GM21526 (cell line): ENCODE measurements at regions not wholly inside any gene's neighbourhood (a gene's known extent, or its start where the extent isn't known, plus 50 kb on each side); places are given as distances from the start of the nearest gene placed in this dataset.
A peak's percentile ranks its signal among the peaks of the same experiment; 100 is the strongest.

Experiments used
- ATAC-seq: cut with Tn5 transposase; IDR thresholded peaks from one replicate; pipeline ENCODE4 v1.9.1; 2021; ENCODE audit warnings: moderate library complexity; ENCODE audit not compliant: unreplicated experiment, low FRiP score

DNA sequence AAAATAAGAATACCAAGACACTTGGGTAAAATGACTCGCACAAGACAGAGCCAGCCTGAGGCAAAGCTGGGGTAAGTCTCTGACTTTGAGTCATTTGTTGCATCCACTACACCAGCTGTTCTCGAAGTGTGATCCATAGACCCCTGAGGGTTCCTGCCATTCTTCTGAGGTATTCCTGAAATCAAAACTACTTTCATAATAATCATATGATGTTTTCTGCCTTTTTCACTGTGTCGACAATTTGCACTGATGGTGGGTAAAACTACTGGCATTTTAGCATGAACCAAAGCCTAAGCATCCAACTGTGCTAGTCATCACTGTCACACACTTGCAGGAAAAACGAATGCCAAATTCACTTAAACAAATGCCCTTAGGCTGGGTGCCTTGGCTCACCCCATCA is 135.5 kb upstream of the FUT8 start:
- ATAC-seq, result no peak

DNA sequence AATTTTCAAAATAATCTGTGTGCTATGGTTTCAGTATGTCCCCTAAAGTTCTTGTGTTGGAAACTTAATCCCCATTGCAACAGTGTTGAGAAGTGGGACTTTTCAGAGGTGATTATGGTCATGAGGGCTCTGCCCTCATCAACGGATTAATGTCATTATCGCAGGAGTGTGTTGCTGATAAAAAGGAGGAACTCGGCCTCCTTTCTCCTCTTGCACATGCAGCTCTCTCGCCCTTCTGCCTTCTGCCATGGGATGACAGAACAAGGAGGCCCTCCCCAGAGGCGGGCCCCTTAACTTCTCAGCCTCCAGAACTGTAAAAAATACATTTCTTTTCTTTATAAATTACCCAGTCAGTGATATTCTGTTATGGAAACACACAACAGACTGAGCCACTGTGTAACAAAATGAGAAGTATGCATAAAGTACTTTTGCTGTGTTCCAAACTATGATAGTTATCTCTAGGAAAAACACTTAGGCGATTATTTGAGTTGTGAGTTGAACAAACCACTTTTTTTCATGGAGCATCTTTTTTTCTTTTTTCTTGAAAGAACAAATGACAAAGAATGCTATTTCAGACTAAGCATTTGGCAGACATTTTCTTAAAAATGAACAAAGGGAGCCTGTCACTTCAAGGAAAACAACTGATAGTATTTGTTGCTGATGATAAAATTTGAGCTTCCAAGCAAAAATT is 134.8 kb upstream of the FUT8 start:
- ATAC-seq, result no peak

DNA sequence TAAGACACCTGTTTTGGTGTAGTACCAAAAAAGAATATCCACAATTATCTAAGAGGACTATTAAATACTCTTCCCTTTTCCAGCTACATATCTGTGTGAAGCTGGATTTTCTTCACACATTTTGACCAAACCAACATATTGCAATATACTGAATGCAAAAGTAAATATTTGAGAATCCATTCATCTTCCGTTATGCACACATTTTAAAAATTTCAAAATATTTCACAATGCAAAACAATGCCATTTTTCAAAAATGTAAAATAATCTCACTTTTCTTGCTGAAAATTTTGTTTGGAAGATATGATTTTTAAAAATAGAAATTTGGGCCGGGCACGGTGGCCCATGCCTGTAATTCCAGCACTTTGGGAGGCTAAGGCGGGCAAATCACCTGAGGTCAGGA is 133.9 kb upstream of the FUT8 start:
- no peak for ATAC-seq

- ATAC-seq, result no peak
Observed at GRCh38 chr14:65279510-65279909, 133.0 kb upstream of the FUT8 start.

DNA sequence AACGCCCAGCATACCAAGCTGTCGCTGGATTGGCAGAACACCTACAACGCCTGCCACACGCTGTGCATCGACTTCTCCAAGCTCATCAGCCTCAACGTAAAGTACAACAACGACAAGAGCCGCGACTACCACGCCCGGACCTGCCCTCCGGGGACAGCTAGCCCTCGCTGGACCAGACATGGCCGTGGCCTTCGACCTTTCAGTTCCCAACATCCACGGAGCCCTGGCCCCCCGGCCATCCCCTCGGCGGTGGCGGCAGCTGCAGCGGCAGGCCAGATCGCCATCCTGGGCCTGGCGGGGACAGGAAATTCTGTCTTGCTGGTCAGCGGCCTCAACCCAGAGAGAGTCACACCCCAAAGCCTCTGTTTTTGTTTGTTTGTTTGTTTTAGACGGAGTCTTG is 132.6 kb upstream of the FUT8 start:
- ATAC-seq, result no peak

DNA sequence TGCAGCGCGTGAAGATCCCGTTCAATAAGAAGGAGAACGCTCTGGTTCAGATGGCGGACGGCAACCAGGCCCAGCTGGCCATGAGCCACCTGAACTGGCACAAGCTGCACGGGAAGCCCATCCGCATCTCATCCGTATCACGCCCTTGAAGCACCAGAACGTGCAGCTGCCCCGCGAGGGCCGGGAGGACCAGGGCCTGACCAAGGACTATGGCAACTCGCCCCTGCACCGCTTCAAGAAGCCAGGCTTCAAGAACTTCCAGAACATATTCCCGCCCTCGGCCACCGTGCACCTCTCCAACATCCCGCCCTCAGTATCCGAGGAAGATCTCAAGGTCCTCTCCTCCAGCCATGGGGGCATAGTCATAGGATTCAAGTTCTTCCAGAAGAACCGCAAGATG is 131.9 kb upstream of the FUT8 start:
- ATAC-seq, result no peak

- ATAC-seq, result no peak
Observed at GRCh38 chr14:65281991-65282895, 130.3 kb upstream of the FUT8 start.

GRCh38 chr14:65282896-65283253 is 129.7 kb upstream of the FUT8 start:
- ATAC-seq, result no peak

GRCh38 chr14:65286443-65286842 is 126.1 kb upstream of the FUT8 start:
- no peak for ATAC-seq

- peak; percentile 55 for ATAC-seq
Observed at GRCh38 chr14:65287264-65288131, 125.0 kb upstream of the FUT8 start.

DNA sequence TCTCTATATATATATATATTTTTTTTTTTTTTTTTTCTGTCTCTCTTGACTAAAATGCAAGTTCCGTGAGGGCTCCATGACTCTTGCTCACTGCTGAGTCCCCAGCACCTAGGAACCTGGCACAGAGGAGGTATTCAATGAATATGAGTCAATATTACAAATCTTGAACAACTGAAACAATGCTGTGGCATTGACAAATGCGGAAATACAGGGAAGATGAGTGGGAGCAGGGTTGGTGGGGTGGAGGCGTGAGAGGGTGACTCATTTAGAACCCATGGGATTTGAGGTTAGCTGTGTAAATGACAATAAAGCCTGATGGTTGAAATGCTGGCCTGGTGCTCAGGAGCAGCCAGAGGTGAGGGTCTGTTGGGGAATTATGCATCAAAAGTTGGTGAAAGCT is 121.7 kb upstream of the FUT8 start:
- no peak for ATAC-seq

GRCh38 chr14:65291531-65291930 is 121.0 kb upstream of the FUT8 start:
- no peak for ATAC-seq

DNA sequence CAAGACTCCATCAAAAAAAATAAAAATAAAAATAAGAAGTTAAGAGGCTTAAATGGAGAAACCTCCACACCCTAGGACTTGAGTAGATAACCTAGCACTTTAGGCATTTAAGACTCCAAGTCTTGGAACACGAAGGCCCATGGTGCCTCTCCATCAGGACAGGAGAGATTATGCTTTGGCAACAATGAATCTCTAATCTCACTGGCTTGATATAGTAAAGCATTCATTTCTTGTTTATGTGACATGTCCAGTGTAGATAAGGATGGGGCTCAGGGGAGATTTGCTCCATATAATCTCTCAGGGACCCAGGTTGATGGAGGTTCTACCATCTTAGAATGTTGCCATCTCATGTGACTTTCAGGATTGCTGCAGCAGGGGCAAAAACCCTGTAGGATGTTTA is 117.7 kb upstream of the FUT8 start:
- no peak for ATAC-seq

DNA sequence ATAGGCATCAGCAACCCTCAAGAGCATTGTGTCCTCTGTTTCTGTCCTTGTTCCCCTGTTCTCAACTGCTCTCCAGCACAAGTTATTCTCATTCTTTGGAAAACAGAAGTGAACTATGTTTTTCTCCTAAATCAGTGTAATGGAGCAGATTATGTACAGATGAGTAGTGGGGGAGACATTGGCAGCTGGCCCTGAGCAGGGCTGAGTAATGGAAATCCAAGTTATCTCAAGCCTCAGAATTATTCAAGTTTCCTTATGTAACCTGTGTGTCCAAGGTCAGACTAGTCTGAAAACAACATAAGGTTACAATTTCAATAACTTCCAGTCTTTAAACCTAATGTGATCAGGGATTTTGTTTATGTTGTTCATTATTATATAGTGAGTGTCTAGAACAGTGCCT is 116.1 kb upstream of the FUT8 start:
- ATAC-seq, result no peak

- no peak for ATAC-seq
Observed at GRCh38 chr14:65296876-65297275, 115.7 kb upstream of the FUT8 start.

- no peak for ATAC-seq
Observed at GRCh38 chr14:65297744-65298143, 114.8 kb upstream of the FUT8 start.

GRCh38 chr14:65299826-65300225 is 112.7 kb upstream of the FUT8 start:
- no peak for ATAC-seq

DNA sequence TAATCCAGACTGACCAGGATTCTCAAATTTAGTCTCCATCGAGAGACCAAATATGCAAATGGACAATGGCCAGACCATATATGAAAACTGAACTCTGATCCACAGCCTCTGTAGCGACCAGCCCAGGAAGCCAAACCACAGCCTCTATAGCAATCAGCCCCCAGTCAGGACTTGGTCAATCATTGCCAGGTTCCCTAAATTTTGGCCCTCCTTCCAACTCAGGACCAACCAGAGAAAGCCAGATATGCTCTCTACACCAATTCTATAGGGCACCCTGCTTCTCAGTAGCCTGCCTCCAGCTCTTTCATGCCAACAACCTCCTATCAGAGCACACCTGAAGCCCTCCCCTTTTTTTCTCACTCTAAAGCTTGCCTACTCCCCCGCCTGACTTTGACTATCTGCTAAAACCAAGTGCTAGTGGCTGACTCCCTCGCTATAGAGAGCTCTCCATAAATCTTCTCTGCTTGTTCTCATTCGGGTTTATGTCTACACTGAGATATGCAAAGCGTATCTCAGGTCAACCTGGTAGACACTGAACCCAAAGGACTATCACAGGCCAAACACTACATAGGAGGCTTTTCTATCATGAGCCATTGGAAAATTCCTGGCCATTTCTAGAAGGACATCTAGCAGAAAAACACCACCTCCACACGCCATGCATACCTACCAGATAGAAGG is 110.5 kb upstream of the FUT8 start:
- peak; percentile 43 for ATAC-seq

- ATAC-seq, result peak; percentile 47
Observed at GRCh38 chr14:65302571-65303189, 109.8 kb upstream of the FUT8 start.
